H54 (cell line): ENCODE measurements at regions not wholly inside any gene's neighbourhood (a gene's known extent, or its start where the extent isn't known, plus 50 kb on each side); places are given as distances from the start of the nearest gene placed in this dataset.
"Not testable (repeated sequence)": the region's sequence is repeated elsewhere in the genome, so short reads cannot be mapped to it uniquely, and the experiment has no call there.

Experiments used
- DNase-seq: peaks from one replicate; pipeline ENCODE4 v3.0.0; 2011; ENCODE audit warnings: low spot score, mixed read lengths; ENCODE audit not compliant: insufficient read length
- FAIRE-seq: peaks from 3 replicates; lab custom pipeline; 2011; peaks lifted over from hg19 to GRCh38; lab: Jason Lieb, UNC
- POLR2A ChIP-seq: IDR thresholded peaks from 2 replicates; pipeline ENCODE4 v1.6.1; 2011; ENCODE audit warnings: low read depth, mild to moderate bottlenecking, low read length

GRCh38 chr3:27641271-27641800 lies 80.8 kb downstream of the EOMES start:
- TF ChIP-seq POLR2A = no peak
- FAIRE-seq = no peak
- no peak for DNase-seq

GRCh38 chr3:27639271-27639670 lies 82.9 kb downstream of the EOMES start:
- TF ChIP-seq POLR2A = no peak
- FAIRE-seq = no peak
- DNase-seq = no peak

- no peak for TF ChIP-seq POLR2A
- FAIRE-seq (no peak), DNase-seq (no peak)
Observed at GRCh38 chr3:27638594-27638993, 83.5 kb downstream of the EOMES start.

GRCh38 chr3:27637346-27637995 lies 84.7 kb downstream of the EOMES start:
- no peak for TF ChIP-seq POLR2A
- FAIRE-seq (no peak), DNase-seq (no peak)

GRCh38 chr3:27635006-27635405 lies 87.1 kb downstream of the EOMES start:
- not testable (repeated sequence) for DNase-seq, FAIRE-seq

DNA sequence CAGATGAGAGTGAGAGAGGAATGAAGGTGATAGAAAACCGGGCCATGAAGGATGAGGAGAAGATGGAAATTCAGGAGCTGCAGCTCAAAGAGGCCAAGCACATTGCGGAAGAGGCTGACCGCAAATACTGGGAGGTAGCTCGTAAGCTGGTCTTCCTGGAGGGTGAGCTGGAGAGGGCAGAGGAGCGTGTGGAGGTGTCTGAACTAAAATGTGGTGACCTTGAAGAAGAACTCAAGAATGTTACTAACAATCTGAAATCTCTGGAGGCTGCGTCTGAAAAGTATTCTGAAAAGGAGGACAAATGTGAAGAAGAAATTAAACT lies 88.9 kb downstream of the EOMES start:
- FAIRE-seq (peak; percentile 95), DNase-seq (peak; percentile 26)
- no peak for TF ChIP-seq POLR2A

DNA sequence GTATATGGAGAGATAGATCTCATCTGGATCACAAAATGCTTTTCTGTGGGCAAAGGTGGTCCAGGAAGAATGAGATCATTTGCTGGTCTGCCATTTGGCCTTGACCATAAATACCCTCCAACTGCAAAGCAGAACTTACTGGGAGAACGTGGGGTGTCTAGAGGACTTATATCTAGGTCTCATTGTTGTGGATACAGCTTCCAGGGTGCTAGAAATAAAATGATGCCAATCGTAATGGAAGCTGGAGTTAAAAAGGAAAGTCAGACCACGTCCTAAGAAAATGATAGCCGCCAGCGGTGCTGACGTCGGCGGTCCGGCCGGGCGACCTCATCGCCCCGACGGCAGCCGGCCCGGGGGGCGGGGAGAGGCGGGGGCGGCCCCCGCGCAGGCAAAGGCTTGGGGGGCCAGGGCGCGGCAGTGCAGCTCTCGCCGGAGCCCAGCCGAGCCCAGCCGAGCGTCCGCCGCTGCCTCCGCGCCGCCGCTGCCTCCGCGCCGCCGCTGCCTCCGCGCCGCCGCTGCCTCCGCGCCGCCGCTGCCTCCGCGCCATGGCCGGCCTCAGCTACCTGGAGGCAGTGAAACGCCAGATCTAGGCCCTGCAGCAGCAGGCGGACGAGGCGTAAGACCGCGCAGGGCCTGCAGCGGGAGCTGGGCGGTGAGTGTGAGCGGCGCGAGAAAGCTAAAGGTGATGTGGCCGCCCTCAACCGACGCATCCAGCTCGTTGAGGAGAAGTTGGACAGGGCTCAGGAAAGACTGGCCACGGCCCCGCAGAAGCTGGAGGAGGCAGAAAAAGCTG lies 89.5 kb downstream of the EOMES start:
- TF ChIP-seq POLR2A = no peak; the same call in 1 of the 2 replicates
- DNase-seq (peak; percentile 40), FAIRE-seq (peak; percentile 27)

GRCh38 chr3:27630885-27631284 lies 91.2 kb downstream of the EOMES start:
- TF ChIP-seq POLR2A = no peak
- peak; percentile 35 for DNase-seq
- peak; percentile 64 for FAIRE-seq

DNA sequence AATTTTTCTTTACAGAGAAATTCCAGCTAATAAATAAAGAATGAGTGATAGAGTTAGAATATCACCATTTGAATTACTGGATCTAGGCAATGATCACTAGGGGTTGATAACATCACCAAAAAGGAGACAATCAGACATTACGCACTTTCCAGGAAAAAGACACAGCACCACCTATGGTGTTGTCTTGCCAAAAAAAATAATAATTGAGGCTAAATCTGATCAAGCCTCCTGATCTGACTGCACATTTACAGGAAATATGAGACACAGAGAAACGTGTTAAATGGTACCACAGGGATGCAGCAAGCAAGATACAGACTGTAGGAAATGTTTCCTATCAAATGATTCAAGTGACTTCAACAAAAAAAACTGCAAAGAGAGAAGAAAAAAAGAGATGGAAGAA lies 92.8 kb downstream of the EOMES start:
- no peak for FAIRE-seq
- DNase-seq = no peak
- TF ChIP-seq POLR2A = no peak

- no peak for DNase-seq
- peak; percentile 36 for FAIRE-seq
- no peak for TF ChIP-seq POLR2A
Observed at GRCh38 chr3:27628026-27628750, 93.9 kb downstream of the EOMES start.

DNA sequence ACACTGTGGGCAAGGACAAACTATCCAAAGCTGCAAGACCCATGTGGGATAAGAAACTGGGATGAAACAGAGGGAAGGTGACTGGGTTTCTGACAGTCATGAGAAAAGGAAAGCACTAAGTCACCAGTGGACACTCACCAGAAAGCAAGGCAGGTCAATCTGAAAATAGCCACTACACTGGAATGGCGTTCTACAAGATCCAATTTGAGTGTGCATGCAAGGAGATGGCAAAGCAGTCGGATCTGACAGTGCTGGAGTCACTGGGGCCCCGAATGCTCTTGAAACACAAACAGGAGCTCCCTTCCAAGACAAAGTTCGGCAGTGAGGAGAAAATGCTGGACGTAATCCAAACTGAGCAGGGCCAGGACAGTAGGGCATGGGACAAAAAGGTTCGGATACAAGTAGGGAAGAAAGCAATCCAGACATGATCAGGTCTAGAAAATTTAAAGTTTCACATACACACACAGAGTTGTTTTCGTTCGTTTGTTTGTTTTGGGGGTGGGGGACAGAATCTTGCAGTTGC lies 95.5 kb downstream of the EOMES start:
- TF ChIP-seq POLR2A = no peak
- DNase-seq (no peak), FAIRE-seq (no peak)

DNA sequence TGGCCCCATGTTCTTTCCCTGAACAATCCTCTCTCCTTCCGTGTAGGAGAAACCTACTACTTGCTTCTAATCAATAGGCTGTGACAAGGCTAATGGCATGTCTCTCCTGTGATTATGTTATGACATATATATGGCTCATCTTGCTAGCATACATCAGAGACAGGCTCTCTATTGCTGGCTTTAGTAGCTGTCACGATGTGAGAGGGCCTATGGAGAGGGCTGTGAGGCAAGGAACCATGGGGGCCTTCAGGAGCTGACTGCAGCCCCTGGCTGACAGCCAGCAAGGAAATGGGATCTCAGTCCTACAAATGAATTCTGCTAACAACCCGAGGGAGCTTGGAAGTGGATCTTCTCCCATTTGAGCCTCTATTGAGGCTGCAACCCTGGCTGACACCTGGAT lies 96.3 kb downstream of the EOMES start:
- no peak for FAIRE-seq
- DNase-seq = no peak

GRCh38 chr3:27623085-27623753 lies 98.9 kb downstream of the EOMES start:
- no peak for DNase-seq
- no peak for TF ChIP-seq POLR2A
- FAIRE-seq = no peak

More for the DNA sequence above, 96.3 kb downstream of the EOMES start:
- TF ChIP-seq POLR2A = no peak

GRCh38 chr3:27617552-27617951 lies 104.6 kb downstream of the EOMES start:
- no peak for TF ChIP-seq POLR2A
- FAIRE-seq = no peak

More at GRCh38 chr3:27617552-27617951, 104.6 kb downstream of the EOMES start:
- DNase-seq = no peak
